WERI-Rb-1 (cell line): ENCODE measurements at regions not wholly inside any gene's neighbourhood (a gene's known extent, or its start where the extent isn't known, plus 50 kb on each side); places are given as distances from the start of the nearest gene placed in this dataset.

Experiments used
- DNase-seq: peaks from one replicate; pipeline ENCODE4 v3.0.0-alpha.2; 2020
- H3K27ac ChIP-seq: fragments of 250-450 bp; sonication (Bioruptor Pico); 2 replicates; pipeline ENCODE4 v1.5.1; 2020; ENCODE audit warnings: mild to moderate bottlenecking, moderate library complexity
- H3K27me3 ChIP-seq: fragments of 250-450 bp; sonication (Bioruptor Pico); 2 replicates; pipeline ENCODE4 v1.5.1; 2021; ENCODE audit warnings: mild to moderate bottlenecking, low read depth, moderate library complexity; ENCODE audit not compliant: insufficient read depth, severe bottlenecking
- H3K36me3 ChIP-seq: fragments of 250-450 bp; sonication (Bioruptor Pico); 2 replicates; pipeline ENCODE4 v1.5.1; 2020; ENCODE audit warnings: mild to moderate bottlenecking, moderate library complexity
- H3K4me3 ChIP-seq: 2 replicates; pipeline ENCODE4 v1.5.1; 2011; ENCODE audit warnings: low read depth, mild to moderate bottlenecking, control low read depth, low read length
- H3K9me3 ChIP-seq: fragments of 250-450 bp; sonication (Bioruptor Pico); 2 replicates; pipeline ENCODE4 v1.5.1; 2021; ENCODE audit warnings: mild to moderate bottlenecking, moderate library complexity; ENCODE audit not compliant: severe bottlenecking
- TF ChIP-seq, protein P1 (sequence below): IDR thresholded peaks from 2 replicates; pipeline ENCODE4 v1.5.1; 2011; ENCODE audit warnings: low read depth, mild to moderate bottlenecking, control low read depth, inconsistent platforms, low read length

DNA sequence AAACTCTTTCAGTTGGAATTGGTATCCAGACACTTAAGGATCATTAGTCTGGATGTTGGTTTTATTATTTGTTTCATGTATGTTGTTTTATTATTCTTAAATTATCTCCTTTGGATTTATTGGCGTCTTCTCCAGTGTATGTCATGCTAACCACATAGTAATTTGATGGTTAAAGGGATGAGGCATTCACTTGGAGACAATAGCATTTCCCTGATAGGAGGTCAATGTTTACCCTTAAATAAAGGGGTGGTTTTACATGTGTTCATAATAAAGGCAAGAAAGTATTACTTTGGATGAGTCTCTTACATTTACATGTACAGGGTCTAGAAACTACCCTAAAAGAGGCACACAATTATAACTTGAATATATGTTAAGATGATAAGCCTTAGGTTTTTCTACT, 51.2 kb upstream of the RNF144B start:
- TF ChIP-seq, protein P1, sequence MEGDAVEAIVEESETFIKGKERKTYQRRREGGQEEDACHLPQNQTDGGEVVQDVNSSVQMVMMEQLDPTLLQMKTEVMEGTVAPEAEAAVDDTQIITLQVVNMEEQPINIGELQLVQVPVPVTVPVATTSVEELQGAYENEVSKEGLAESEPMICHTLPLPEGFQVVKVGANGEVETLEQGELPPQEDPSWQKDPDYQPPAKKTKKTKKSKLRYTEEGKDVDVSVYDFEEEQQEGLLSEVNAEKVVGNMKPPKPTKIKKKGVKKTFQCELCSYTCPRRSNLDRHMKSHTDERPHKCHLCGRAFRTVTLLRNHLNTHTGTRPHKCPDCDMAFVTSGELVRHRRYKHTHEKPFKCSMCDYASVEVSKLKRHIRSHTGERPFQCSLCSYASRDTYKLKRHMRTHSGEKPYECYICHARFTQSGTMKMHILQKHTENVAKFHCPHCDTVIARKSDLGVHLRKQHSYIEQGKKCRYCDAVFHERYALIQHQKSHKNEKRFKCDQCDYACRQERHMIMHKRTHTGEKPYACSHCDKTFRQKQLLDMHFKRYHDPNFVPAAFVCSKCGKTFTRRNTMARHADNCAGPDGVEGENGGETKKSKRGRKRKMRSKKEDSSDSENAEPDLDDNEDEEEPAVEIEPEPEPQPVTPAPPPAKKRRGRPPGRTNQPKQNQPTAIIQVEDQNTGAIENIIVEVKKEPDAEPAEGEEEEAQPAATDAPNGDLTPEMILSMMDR: no peak
- Histone ChIP-seq H3K27me3 (no peaks in the 10 kb centered on the region), H3K4me3 (no peak overlapping the region), H3K27ac (no peak overlapping the region), H3K9me3 (no peaks in the 10 kb centered on the region), H3K36me3 (no peaks in the 10 kb centered on the region)
- no peak for DNase-seq

DNA sequence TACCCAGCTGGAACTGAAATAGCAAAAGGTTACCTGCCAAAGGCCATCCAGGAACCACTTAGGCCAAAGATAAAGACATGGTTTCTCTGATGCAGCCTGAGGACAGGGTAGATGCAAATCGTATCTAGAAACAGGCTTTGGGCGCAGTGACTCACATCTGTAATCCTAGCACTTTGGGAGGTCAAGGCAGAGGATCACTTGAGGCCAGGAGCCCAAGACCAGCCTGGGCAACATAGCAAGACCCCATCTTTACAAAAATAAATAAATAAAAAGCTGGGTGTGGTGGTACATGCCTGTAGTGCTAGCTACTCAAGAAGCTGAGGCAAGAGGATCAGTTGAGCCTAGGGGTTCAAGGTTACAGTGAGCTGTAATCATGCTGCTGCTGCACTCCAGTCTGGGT, 52.9 kb upstream of the RNF144B start:
- Histone ChIP-seq H3K4me3 (no peak overlapping the region), H3K27ac (no peak overlapping the region), H3K36me3 (no peaks in the 10 kb centered on the region), H3K9me3 (no peaks in the 10 kb centered on the region), H3K27me3 (no peaks in the 10 kb centered on the region)
- no peak for DNase-seq
- TF ChIP-seq, protein P1: no peak

DNA sequence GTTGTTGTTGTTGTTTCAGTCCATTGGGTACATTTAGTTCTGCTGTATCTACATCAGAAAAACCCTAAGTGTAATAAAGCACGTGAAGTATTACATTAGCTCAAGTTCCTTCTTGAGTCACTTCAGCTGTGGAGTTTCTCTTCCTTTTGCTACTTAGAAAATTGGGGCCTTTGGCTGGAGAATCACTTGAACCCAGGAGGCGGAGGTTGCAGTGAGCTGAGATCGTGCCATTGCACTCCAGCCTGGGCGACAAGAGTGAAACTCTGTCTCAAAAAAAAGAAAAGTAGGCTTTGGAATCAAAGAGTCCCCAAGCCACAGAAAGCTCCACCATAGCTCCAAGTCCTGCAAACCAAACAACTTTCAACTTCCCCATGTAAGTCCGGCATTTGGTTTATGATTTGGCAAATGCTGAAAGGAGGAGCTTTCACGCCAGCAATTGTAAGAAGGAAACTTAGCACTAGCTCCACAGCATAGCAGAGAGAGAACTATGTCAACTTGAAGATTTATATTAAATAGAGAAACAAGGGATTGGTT, 56.5 kb upstream of the RNF144B start:
- no peak for DNase-seq
- Histone ChIP-seq H3K4me3 (no peak overlapping the region), H3K27me3 (no peaks in the 10 kb centered on the region), H3K9me3 (no peaks in the 10 kb centered on the region), H3K27ac (no peak overlapping the region), H3K36me3 (no peaks in the 10 kb centered on the region)
- TF ChIP-seq, protein P1: no peak

- Histone ChIP-seq H3K36me3 (no peaks in the 10 kb centered on the region), H3K9me3 (no peaks in the 10 kb centered on the region), H3K27ac (no peak overlapping the region), H3K27me3 (no peaks in the 10 kb centered on the region), H3K4me3 (no peak overlapping the region)
- no peak for DNase-seq
- TF ChIP-seq, protein P1: no peak
Observed at GRCh38 chr6:18329776-18330175, 57.4 kb upstream of the RNF144B start.

DNA sequence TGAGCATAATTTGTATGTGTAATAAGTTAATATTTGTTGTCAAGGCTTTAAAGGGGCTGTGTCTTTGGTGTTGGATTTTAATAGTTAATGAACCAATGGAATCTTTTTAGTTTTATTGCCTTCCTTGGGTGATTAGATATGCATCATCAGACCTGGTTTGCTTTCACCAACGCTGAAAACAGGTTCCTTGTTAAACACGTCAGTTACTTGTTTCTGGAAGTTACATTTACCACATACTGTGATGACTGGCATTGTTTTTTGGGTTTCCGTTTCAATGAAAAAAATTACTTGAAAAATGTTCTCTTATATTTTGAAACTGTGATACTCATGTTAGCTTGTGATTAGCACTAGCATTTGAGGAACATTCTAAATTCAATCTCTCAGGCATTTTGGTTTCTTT, 58.6 kb upstream of the RNF144B start:
- Histone ChIP-seq H3K27me3 (no peaks in the 10 kb centered on the region), H3K9me3 (no peaks in the 10 kb centered on the region), H3K27ac (no peak overlapping the region), H3K36me3 (no peaks in the 10 kb centered on the region), H3K4me3 (no peak overlapping the region)
- no peak for DNase-seq
- TF ChIP-seq, protein P1: no peak

DNA sequence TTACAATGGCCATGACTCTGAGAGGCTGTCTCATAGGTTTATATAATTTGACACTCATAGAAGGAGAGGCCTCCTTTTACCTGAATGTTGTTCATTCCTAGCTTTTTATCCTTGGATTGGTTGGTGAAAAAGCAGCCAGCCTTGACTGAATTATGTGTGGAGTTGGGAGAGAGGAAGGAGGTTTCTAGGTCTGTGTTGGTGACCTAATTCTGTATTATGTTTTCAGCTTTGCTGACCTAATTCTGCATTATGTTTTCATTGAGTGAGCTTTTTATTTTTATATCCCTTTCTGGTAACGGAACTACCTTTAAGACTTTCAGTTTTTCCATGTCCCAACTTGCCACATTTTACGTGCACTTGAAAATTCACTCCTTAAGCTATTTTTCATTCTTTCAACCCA, 59.1 kb upstream of the RNF144B start:
- Histone ChIP-seq H3K9me3 (no peaks in the 10 kb centered on the region), H3K36me3 (no peaks in the 10 kb centered on the region), H3K4me3 (no peak overlapping the region), H3K27me3 (no peaks in the 10 kb centered on the region), H3K27ac (no peak overlapping the region)
- TF ChIP-seq, protein P1: no peak
- DNase-seq: no peak
